ENCODE measurements at regions not wholly inside any gene's neighbourhood (a gene's known extent, or its start where the extent isn't known, plus 50 kb on each side); places are given as distances from the start of the nearest gene placed in this dataset.

- no peak for TF ChIP-seq PAX5 (IDR thresholded peaks at IDR 0.05; ENCODE audit: insufficient read depth, low read length, severe bottlenecking)
- TF ChIP-seq SPI1 (IDR thresholded peaks at IDR 0.05; ENCODE audit: low read depth, low read length): peak; percentile 57
- TF ChIP-seq TAF1 (IDR thresholded peaks at IDR 0.05; ENCODE audit: low read depth, low read length): no peak
- FAIRE-seq (no peak), DNase-seq (ENCODE audit: insufficient read length, low spot score) (no peak)
Observed at GRCh38 chrX:64456828-64457227, 61.6 kb upstream of the MTMR8 start.

GRCh38 chrX:64447207-64447606, 52.0 kb upstream of the MTMR8 start:
- no peak for TF ChIP-seq POLR2AphosphoS5 (IDR thresholded peaks at IDR 0.05; ENCODE audit: low read depth, low read length)
- TF ChIP-seq TAF1 (IDR thresholded peaks at IDR 0.05; ENCODE audit: low read depth, low read length): no peak
- no peak for TF ChIP-seq POLR2A (IDR thresholded peaks at IDR 0.05; ENCODE audit: low read depth, low read length)
- FAIRE-seq (no peak), DNase-seq (ENCODE audit: insufficient read length, low spot score) (no peak)
